ENCODE measurements at regions not wholly inside any gene's neighbourhood (a gene's known extent, or its start where the extent isn't known, plus 50 kb on each side); places are given as distances from the start of the nearest gene placed in this dataset.

DNA sequence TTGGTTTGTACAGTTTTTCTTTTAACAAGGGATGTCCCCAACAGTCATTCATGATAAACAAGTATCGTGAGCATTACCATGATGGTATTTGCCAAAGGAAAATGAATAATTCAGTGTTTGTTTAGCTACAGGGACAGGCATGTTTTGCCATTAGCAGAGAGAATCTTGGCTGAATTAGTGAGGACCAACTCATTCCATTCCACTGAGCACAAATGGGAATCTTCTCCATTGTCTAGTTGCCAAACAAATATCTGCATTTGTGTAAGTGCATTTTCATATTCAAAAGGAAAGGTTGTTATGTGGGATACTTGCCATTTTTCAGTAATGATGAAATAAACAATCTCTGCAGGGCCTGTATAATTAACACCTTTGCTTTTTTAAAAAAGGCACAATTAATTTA lies 1762.6 kb downstream of the RPA4 start:
- no peak for DNase-seq

DNA sequence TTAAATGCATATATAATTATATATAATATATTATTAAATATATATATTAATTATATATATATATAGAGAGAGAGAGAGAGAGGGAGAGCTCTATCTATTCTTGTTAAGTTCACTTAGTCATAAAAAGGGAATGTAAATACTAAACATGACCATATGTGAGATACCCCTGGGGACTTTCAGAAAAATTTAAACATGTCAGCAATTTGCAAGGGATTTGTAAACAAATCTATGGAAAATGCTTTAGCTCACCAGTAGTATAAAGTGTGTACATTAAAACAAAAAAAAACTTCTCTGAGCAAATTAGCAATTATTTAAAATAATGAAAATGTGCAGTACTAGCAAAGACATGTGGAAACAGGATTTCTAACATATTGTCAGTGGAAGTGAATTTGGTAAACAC lies 1755.5 kb downstream of the PCDH19 start:
- DNase-seq, result no peak

All from retina (tissue), 1 donor.